ENCODE measurements at regions not wholly inside any gene's neighbourhood (a gene's known extent, or its start where the extent isn't known, plus 50 kb on each side); places are given as distances from the start of the nearest gene placed in this dataset.

DNA sequence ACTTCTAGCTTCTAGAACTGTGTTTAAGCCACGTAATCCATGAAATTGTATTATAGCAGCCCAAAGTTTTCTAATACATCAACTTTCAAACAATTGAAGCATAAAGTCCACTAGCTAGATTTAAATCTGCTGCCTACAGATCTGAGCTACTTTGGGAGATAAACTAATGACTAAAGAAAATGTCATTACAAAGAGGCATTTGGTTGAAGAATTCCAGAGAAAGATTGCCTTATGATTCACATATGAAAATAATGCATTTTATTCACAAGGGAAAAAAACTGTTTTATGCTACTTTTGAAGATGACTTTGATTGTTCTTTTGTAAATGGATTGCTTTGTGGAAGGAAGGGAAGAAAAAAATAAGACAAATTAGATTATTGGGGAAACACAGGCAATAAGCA is 124.1 kb upstream of the SLIT2 start:
- DNase-seq: no peak
- in situ Hi-C loops (cut with MboI; ENCODE audit: low pct_unique_long_range_greater_than_20kb, low sequenced_read_pairs): no loop called here

DNA sequence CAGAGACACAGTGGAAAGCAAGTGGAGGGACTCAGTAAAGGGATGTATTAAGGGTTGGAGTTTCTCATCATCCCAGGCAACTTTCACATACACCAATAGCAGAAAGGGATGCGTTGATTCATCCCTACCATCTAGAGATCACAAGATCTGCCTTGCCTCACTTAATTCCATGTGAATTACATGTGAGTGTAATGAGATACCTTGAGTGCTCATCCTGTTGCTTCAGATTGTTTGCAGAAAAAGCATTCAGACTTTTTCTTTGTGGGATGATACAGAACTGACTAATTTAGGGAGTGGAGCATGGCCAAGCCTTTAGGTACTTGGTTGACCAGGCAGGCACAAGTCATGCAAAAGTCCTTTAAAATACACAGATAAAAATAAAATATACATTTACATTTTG is 124.8 kb upstream of the SLIT2 start:
- in situ Hi-C loops (cut with MboI; ENCODE audit: low pct_unique_long_range_greater_than_20kb, low sequenced_read_pairs): no loop called here
- no peak for DNase-seq

- DNase-seq: no peak
- in situ Hi-C loops (cut with MboI; ENCODE audit: low pct_unique_long_range_greater_than_20kb, low sequenced_read_pairs): no loop called here
Measured at GRCh38 chr4:20124317-20125026, 127.2 kb upstream of the SLIT2 start.

- in situ Hi-C loops (cut with MboI; ENCODE audit: low pct_unique_long_range_greater_than_20kb, low sequenced_read_pairs): no loop called here
Measured at GRCh38 chr4:20122198-20122988, 129.3 kb upstream of the SLIT2 start.

GRCh38 chr4:20119141-20119540 is 132.6 kb upstream of the SLIT2 start:
- in situ Hi-C loops (cut with MboI; ENCODE audit: low pct_unique_long_range_greater_than_20kb, low sequenced_read_pairs): no loop called here

More at GRCh38 chr4:20122198-20122988, 129.3 kb upstream of the SLIT2 start:
- DNase-seq: no peak

DNA sequence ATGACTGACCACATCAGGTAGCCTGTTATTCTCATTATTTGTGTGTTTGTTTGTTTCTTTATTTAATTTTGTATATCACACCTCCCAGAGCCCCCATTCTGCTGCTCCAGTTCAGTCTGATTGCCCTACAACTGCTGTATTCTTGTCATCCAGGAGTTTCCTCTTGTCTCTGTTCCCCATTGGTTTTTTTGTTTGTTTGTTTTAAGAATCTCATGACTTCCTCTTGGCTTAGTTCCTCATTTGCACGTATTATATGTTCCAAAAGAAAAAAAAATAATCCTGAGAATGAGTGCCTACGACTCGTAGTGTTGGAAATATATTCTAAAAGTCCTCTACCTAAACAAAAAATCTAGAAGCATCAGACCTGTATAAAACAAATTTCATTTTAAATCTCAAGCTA is 142.3 kb upstream of the SLIT2 start:
- in situ Hi-C loops (cut with MboI; ENCODE audit: low pct_unique_long_range_greater_than_20kb, low sequenced_read_pairs): no loop called here
- peak; percentile 3 for DNase-seq

More at GRCh38 chr4:20119141-20119540, 132.6 kb upstream of the SLIT2 start:
- DNase-seq: no peak

DNA sequence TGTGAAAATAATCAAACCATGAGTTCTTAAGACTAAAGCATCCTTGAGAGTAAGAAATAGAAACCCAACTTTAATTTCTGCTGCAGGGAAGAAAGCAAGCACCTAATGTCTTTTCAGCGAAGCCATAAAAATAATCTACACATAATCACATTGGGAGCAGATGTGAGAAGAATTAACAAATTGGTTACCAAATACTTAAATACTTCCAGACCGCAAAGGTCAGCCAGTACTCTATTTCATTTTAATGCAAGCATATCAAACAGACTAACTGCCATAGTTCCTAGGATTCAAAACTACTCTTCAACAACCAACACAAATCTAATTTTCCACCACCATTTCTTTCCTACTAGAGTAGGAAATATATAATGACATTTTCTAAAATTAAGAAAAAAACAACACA is 144.8 kb upstream of the SLIT2 start:
- in situ Hi-C loops (cut with MboI; ENCODE audit: low pct_unique_long_range_greater_than_20kb, low sequenced_read_pairs): no loop called here
- no peak for DNase-seq

DNA sequence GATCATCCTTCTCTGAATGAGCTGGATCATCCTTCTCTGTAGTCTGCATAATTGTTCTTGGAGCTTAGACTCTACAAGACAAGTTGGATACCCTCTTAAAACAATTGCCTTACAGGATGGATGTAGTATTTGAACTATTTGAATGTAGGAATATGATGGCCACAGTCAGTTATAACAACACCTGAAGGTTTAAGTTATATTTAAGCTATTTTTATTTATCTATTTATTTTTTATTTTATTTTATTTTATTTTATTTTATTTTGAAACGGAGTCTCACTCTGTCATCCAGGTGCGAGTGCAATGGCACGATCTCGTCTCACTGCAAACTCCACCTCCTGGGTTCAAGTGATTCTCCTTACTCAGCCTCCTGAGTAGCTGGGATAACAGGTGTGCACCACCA is 149.9 kb upstream of the SLIT2 start:
- in situ Hi-C loops (cut with MboI; ENCODE audit: low pct_unique_long_range_greater_than_20kb, low sequenced_read_pairs): no loop called here
- DNase-seq: no peak

DNA sequence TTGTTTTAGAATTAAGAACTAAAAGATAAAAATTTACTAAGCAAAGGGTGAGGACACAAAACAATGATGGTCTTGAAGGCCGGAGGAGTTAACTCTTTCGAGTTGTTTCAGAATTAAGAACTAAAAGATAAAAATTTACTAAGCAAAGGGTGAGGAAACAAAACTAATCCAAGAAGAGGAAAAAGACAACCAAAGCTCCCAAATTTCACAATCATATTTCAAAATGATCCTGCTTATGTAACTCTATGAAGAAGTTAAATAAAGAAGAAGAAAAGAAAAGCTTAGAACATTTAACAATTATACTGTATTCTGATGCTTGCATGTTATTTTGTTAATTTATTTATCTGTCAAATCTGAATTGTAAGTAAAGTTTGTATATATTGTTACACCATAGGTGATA is 154.8 kb upstream of the SLIT2 start:
- in situ Hi-C loops (cut with MboI; ENCODE audit: low pct_unique_long_range_greater_than_20kb, low sequenced_read_pairs): no loop called here
- no peak for DNase-seq

- in situ Hi-C loops (cut with MboI; ENCODE audit: low pct_unique_long_range_greater_than_20kb, low sequenced_read_pairs): no loop called here
- no peak for DNase-seq
Measured at GRCh38 chr4:20095805-20096541, 155.7 kb upstream of the SLIT2 start.

DNA sequence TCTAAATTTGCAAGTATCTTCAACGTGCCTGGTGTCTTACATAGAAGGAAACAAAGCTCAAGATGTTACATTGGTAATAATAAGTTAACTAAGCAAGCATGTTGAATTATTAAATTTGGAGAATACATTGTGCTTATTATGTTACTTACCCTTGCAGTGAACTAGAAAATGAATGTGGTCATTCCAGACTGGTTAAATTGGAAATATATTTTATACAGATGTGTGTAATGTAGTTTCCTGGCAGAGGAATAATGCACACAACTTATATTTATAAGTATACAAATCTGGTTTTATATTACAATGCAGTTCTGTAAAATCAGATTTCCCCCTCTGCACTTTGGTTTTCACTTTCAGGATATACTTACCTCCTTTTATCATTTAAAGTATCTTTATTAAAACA is 159.9 kb upstream of the SLIT2 start:
- no peak for DNase-seq
- in situ Hi-C loops (cut with MboI; ENCODE audit: low pct_unique_long_range_greater_than_20kb, low sequenced_read_pairs): no loop called here

DNA sequence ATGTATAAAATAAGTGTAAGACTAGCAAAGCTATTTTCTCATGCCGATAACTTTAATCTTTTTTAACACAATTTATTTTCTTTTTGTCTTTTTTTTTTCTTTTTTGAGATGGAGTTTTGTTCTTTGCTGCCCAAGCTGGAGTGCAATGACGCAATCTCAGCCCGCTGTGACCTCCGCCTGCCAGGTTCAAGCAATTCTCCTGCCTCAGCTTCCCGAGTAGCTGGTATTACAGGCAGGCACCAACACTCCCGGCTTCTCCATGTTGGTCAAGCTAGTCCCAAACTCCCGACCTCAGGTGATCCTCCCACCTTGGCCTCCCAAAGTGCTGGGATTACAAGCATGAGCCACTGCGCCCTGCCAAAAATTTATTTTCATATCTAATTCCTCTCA is 164.2 kb upstream of the SLIT2 start:
- DNase-seq: no peak
- in situ Hi-C loops (cut with MboI; ENCODE audit: low pct_unique_long_range_greater_than_20kb, low sequenced_read_pairs): no loop called here

DNA sequence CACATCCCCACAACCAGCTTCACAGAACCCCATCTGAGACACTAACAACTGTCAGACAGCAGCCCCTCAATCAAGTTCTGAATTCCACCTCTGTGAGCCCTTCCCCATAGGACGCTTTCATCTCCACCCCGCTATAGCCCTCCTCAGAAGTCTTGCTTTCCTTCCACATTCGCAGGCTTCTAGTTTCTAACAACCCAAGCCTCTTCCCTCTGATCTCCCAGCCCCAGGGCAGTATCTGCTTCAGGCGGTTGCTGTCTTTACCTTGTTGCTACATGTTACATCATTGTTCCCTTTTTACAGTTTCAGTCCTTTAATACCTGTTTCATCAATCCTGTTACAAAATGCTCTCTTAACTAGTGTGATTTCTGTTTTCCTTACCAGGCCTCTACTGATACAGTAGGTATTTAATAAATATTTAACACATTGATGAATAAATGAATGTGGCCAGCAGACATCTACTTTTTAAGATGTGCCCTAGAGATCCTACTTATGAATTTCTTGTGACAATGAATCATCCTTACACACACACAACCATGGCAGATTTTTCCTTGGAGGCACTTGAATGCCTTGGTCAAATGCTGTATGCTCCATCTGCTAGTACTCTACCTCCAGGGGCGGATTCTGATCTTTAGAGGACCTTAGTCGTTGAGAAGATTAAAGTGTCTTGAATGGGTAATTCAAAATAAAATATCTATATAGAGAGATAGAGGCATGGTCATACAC is 164.7 kb upstream of the SLIT2 start:
- in situ Hi-C loops (cut with MboI; ENCODE audit: low pct_unique_long_range_greater_than_20kb, low sequenced_read_pairs): no loop called here
- DNase-seq: no peak

DNA sequence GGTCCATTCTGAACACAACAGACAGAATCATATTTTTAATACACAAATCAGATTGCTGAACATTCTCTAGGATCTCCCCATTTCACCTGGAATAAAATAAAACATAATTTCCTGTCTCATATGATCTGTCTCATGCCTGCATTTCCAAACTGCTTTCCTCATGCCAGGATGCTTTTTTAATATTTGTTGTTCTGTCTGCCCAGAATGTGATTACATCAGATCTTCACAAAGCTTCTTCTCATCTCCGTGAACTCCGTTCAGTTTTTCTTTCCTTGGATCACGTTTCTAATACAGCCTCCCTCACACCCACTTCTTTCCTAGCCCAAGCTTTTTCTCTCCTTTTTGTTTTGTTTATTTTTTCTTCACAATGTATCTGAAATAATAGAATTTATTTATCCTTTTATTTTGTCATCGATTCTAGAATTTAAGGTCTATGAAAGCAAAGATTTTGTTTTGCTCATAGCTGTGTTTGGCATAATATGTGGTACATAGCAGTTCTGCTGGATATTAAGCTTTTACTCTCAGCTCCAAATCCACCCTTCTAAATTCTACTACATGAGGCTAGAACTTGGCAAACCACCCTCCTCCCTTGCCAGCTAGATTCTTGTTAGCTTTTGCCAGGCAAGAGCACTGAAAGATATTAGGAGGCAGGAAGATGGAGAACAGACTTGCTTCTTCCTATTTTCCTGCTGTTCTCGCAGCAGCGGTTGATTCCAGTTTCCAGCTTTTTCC is 165.5 kb upstream of the SLIT2 start:
- in situ Hi-C loops (cut with MboI; ENCODE audit: low pct_unique_long_range_greater_than_20kb, low sequenced_read_pairs): no loop called here
- DNase-seq: no peak

DNA sequence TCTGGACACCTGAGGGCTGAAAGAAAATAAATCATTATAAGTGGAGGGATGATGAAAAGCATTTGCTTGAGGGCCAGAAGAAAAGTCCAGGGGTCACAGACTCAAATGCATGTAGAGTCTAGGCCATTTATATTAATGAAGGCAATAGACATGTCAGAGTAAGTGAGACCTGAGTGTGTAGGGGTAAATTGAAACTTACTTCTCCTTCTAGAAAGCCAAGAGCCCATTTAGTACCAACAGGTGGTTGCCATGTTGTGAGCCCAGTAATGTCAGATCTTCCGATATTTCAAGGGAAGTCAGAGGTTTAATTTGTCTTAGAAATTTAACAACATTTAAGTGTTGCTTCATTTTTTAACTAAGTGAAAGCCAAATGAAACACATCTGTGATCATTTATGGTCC is 166.1 kb upstream of the SLIT2 start:
- DNase-seq: no peak
- in situ Hi-C loops (cut with MboI; ENCODE audit: low pct_unique_long_range_greater_than_20kb, low sequenced_read_pairs): no loop called here

DNA sequence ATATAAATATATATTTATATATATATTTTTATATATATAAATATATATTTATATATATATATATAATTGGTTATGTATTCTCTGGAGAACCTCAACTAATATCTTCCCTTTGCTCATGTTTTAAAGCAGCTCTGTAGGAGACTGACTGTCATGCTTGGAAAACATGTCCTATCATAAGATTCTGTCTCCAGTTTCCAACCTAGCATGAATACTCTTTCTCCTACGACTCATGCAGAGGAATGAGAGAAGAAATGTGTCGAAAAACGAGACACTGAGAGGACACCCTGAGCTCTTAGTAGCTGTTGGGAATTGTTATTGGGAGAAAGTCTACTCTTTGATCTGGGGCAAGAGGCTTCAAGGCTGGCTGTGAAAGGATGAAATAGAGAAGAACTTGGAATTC is 166.5 kb upstream of the SLIT2 start:
- in situ Hi-C loops (cut with MboI; ENCODE audit: low pct_unique_long_range_greater_than_20kb, low sequenced_read_pairs): no loop called here
- peak; percentile 17 for DNase-seq

GRCh38 chr4:20084488-20084887 is 167.2 kb upstream of the SLIT2 start:
- in situ Hi-C loops (cut with MboI; ENCODE audit: low pct_unique_long_range_greater_than_20kb, low sequenced_read_pairs): no loop called here
- peak; percentile 35 for DNase-seq

- DNase-seq: no peak
- in situ Hi-C loops (cut with MboI; ENCODE audit: low pct_unique_long_range_greater_than_20kb, low sequenced_read_pairs): no loop called here
Measured at GRCh38 chr4:20078644-20079043, 173.1 kb upstream of the SLIT2 start.
